HG02852 (cell line): ENCODE measurements at regions not wholly inside any gene's neighbourhood (a gene's known extent, or its start where the extent isn't known, plus 50 kb on each side); places are given as distances from the start of the nearest gene placed in this dataset.
"Not testable (repeated sequence)": the region's sequence is repeated elsewhere in the genome, so short reads cannot be mapped to it uniquely, and the experiment has no call there.

ENCODE experiments used
- ATAC-seq: cut with Tn5 transposase; IDR thresholded peaks from one replicate; pipeline ENCODE4 v1.9.1; 2021; ENCODE audit warnings: mild to moderate bottlenecking, moderate library complexity; ENCODE audit not compliant: unreplicated experiment

DNA sequence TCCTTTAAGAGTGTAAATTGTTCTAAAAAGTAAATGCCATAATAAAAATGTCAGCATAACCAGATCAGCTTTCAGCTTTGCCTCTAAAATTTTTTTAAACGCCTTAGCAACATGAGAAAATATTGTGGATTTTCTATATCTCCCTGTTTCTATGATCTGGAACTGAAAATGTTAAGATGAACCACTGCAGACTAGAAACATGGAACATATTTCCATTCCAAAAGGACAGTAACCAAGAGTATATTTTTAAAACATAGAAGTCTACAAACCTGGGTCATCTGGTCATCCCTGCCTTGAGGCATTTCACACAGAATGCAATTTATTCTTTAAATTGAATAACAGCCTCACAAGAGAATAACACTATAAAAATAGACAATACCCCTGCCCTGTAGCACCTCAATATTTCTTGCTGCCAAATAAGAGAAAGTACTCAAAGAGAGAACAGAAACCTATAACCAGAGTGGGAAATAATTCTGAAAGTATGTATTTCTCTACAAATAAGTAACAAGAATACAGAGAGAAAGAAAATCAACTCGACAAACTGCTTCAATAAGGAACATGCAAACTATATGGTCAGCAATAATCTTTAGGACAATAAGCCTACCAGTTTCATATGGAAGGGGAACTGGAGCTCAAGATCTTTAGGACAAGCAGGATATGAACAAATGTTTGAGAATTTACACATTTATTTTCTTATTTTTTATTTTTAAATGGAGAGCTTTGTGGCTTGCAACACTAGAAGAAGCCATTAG lies 949.0 kb downstream of the EPHA3 start:
- no peak for ATAC-seq

GRCh38 chr3:90062016-90062415 lies 954.6 kb downstream of the EPHA3 start:
- ATAC-seq = no peak

- no peak for ATAC-seq
Observed at GRCh38 chr3:90062631-90063200, 955.3 kb downstream of the EPHA3 start.

- no peak for ATAC-seq
Observed at GRCh38 chr3:90068783-90069182, 961.4 kb downstream of the EPHA3 start.

DNA sequence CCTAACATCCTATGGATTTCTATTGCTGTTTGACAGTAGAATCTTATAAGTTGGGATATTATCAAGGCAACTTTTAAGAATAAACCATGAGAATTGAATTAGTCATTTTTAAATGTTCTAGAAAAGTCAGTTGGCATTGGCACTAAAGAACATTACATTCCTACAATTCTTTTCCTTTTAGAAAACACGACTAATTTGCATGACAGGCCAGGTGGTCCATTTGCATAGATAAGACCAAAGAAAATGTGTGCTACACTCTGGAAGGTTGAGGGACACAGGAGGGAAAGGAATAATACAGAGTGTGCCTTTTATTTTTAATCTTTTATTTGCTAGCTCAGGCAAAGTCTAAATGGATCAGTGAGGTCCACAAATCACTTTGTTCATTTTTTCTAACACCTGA lies 962.3 kb downstream of the EPHA3 start:
- no peak for ATAC-seq

GRCh38 chr3:90076136-90076535 lies 968.7 kb downstream of the EPHA3 start:
- ATAC-seq = no peak

- no peak for ATAC-seq
Observed at GRCh38 chr3:90080988-90081387, 973.6 kb downstream of the EPHA3 start.

GRCh38 chr3:90086297-90086696 lies 978.9 kb downstream of the EPHA3 start:
- ATAC-seq = not testable (repeated sequence)

DNA sequence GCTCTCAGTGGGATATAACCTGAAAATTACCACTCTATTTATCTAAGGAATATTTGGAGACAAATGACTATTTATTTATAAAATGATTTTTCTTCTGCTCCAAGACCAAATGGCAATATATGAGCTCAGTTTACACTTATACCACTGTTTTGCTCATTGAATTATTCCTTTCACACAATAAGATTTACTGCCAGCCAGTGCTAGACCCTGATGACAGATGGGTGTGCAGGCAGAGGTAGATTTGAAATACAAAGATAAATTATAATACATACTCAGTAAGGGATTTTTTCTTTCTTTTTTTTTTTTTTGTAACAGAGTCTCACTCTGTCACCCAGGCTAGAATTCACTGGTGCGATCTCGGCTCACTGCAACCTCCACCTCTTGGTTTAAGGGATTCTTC lies 980.3 kb downstream of the EPHA3 start:
- ATAC-seq = no peak

DNA sequence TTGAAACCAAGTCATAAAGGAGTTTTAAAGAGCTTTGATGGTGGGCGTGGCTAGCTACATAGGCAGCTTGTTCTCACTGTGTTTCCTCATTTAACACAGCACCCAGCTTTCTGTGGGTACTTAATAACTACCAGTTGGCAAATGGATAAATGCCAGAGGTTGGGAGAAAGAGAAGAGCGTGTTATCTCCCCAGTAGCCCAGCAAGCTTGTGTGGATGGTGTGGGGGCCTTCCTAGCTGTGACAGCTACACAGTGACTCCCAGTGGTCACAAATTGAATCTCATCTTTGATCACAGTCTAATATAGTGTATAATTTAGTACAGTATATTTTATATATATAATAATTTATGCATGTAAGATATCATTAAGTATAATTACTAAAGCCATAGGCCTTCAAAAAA lies 984.1 kb downstream of the EPHA3 start:
- ATAC-seq = peak; percentile 78

DNA sequence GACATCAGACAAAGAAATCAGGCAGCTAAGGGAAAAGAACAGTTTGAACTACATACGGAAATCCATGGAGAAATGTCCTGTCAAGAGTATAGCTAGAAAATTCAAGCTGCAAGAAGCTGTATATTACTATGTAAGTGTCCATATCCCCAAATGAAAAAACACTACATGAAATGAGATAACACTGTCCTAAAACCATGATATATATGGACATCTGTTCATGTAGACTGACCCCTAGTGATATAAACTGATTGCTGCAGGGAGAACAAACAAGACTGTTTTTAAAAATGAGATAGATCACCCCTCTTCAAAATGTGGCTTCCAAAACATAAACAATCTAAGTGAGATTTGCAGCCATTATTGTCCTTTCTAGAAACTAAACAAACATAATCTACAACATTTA lies 985.6 kb downstream of the EPHA3 start:
- ATAC-seq = no peak

DNA sequence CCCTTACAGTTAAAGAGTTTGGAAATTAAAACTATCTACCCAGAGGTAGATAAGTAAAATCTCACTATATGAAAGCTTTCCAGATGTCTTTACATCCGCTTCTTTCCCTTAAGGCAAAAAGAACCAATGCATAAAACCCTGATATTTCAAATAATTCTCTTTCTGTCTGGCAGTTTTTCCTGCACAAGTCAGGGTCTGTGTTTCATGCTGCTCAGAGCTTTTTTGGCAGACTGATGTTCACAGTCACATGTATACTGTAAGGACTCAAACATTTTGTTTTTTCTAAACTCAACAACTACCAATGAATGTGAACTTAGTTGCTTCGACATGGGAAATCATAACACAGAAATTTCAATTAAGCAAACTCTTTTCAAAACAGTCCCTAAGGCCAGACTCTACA lies 988.4 kb downstream of the EPHA3 start:
- ATAC-seq = no peak

GRCh38 chr3:90099493-90099892 lies 992.1 kb downstream of the EPHA3 start:
- ATAC-seq = no peak

DNA sequence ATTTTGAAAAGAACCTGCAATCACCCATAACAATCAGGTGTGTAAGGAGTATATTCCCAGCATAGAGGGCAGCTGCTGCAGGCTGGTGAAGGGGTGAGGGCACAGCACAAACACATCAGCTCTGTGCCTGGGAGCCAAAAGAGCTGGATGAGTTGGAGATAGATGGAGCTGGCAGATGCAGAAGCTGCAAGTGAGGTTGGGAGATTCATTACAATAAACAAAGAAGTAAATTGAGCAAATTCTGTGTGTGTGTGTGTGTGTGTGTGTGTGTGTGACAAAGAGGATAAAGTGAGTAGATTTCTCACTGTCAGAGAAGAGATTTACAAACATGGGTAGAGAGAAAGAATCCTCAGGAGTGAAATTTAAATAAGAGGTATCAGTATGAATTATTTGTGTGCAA lies 994.7 kb downstream of the EPHA3 start:
- no peak for ATAC-seq

GRCh38 chr3:90121326-90121725 lies 1013.9 kb downstream of the EPHA3 start:
- ATAC-seq = no peak

GRCh38 chr3:90128391-90128790 lies 1021.0 kb downstream of the EPHA3 start:
- no peak for ATAC-seq

- ATAC-seq = no peak
Observed at GRCh38 chr3:90129730-90130129, 1022.3 kb downstream of the EPHA3 start.

- no peak for ATAC-seq
Observed at GRCh38 chr3:90132197-90132596, 1024.8 kb downstream of the EPHA3 start.

GRCh38 chr3:90134090-90134489 lies 1026.7 kb downstream of the EPHA3 start:
- ATAC-seq = no peak

DNA sequence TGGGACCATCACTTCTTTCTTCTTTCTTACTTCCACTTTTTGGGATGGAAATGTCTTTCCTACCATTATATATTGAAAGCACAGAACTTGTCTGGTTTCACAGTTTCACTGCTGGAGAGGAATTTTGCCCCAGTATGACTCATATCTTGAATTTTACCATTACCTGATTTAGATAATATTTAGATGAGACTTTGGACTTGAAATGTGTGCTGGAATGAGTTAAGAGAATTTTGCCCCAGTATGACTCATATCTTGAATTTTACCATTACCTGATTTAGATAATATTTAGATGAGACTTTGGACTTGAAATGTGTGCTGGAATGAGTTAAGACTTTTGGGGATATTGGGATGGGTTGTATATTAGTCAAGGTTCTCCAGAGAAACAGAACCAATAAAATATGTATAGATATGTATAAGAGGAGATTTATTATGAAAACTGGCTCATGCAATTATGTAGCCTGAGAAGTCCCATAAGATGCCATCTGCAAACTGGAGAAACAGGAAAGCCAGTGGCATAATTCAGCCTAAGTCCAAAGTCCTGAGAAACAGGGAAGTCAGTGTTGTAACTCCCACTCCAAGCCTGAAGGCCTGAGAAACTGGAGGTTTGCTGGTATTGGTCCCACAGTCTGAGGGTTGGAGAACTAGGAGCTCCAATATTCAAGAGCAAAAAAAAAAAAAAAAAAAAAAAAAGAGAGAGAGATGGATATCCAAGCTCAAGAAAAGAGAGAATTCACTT lies 1029.2 kb downstream of the EPHA3 start:
- no peak for ATAC-seq

- no peak for ATAC-seq
Observed at GRCh38 chr3:90145094-90145860, 1037.9 kb downstream of the EPHA3 start.
